ENCODE measurements at regions not wholly inside any gene's neighbourhood (a gene's known extent, or its start where the extent isn't known, plus 50 kb on each side); places are given as distances from the start of the nearest gene placed in this dataset.

DNA sequence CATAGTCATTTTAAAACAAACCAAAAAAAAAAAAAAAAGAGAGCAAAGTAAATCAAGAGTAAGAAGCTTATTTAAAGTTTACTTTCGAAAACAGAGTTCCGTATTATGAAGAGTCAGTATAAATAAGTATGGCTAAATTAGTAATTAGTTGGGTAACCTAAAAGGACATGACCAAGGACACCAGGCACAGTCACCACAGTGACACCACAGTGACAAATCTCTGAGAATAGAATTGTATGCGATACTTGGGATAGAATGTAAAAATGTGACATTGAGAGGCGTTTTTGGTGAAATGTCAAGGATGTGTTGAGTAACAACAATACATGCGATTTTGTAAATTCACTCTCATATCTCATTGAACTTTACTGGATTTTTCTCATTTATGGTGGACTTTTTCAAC, 150.9 kb upstream of the SPEF2 start:
- no peak overlapping the region for H3K4me3 ChIP-seq (ENCODE audit: insufficient read depth, low read depth, low read length, poor library complexity, severe bottlenecking)
- no peaks in the 10 kb centered on the region for H3K36me3 ChIP-seq (ENCODE audit: control insufficient read depth, insufficient read depth, low read length)
- no peaks in the 10 kb centered on the region for H3K27me3 ChIP-seq (replicated peaks; ENCODE audit: control insufficient read depth, insufficient read depth, low read length, poor library complexity, severe bottlenecking)
- H3K9me3 ChIP-seq (ENCODE audit: control insufficient read depth, low read length) = no peaks in the 10 kb centered on the region
- no peaks in the 10 kb centered on the region for H3K4me1 ChIP-seq (ENCODE audit: control insufficient read depth, insufficient read depth, low read length, poor library complexity, severe bottlenecking)
- H3K27ac ChIP-seq (ENCODE audit: insufficient read depth, low read length, poor library complexity, severe bottlenecking) = no peak overlapping the region
- DNase-seq = no peak

DNA sequence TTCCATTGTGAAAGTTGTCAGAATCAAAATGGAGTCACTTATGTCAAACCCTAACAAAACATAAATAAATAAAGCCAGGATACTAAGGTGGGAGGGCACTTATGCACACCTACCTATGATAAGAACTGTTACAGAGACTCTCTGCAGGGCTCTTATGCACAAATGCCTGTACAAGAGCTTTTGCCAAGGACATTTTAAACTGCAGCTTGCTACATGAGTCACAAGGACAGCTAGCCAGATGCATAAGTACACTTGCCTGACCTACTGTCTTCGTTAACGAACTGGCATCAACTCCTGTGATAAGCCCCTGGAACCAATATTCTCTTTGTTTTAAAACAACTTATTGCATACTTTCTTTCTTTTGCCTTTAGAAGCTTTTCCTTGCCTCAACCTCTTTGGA, 152.9 kb upstream of the SPEF2 start:
- Histone ChIP-seq H3K36me3 (ENCODE audit: control insufficient read depth, insufficient read depth, low read length) (no peaks in the 10 kb centered on the region), H3K9me3 (ENCODE audit: control insufficient read depth, low read length) (no peaks in the 10 kb centered on the region), H3K27me3 (replicated peaks; ENCODE audit: control insufficient read depth, insufficient read depth, low read length, poor library complexity, severe bottlenecking) (no peaks in the 10 kb centered on the region), H3K4me1 (ENCODE audit: control insufficient read depth, insufficient read depth, low read length, poor library complexity, severe bottlenecking) (no peaks in the 10 kb centered on the region), H3K27ac (ENCODE audit: insufficient read depth, low read length, poor library complexity, severe bottlenecking) (no peak overlapping the region), H3K4me3 (ENCODE audit: insufficient read depth, low read depth, low read length, poor library complexity, severe bottlenecking) (no peak overlapping the region)
- DNase-seq = no peak

DNA sequence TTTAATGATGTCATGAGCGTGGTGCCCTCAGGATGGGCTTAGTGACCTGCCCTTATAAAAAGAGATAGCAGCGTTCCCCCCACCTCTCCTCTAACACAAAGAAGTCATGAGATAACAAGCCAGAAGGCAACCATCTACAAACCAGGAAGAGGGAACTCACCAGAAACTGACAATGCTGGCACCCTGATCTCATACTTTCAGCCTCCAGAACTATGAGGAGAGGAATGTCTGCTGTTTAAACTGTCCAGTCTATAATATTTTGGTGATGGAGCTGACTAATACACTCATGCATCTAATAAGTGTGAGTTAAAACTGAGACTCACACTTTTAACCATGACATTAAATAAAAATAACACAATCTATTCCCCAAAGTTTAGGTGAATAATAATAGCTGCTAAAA, 156.1 kb upstream of the SPEF2 start:
- Histone ChIP-seq H3K4me3 (ENCODE audit: insufficient read depth, low read depth, low read length, poor library complexity, severe bottlenecking) (no peak overlapping the region), H3K4me1 (ENCODE audit: control insufficient read depth, insufficient read depth, low read length, poor library complexity, severe bottlenecking) (no peaks in the 10 kb centered on the region), H3K27me3 (replicated peaks; ENCODE audit: control insufficient read depth, insufficient read depth, low read length, poor library complexity, severe bottlenecking) (no peaks in the 10 kb centered on the region), H3K9me3 (ENCODE audit: control insufficient read depth, low read length) (no peaks in the 10 kb centered on the region), H3K36me3 (ENCODE audit: control insufficient read depth, insufficient read depth, low read length) (no peaks in the 10 kb centered on the region), H3K27ac (ENCODE audit: insufficient read depth, low read length, poor library complexity, severe bottlenecking) (no peak overlapping the region)
- DNase-seq = no peak

GRCh38 chr5:35458824-35459207, 158.8 kb upstream of the SPEF2 start:
- H3K4me3 ChIP-seq (ENCODE audit: insufficient read depth, low read depth, low read length, poor library complexity, severe bottlenecking) = no peak overlapping the region
- no peaks in the 10 kb centered on the region for H3K27me3 ChIP-seq (replicated peaks; ENCODE audit: control insufficient read depth, insufficient read depth, low read length, poor library complexity, severe bottlenecking)
- H3K4me1 ChIP-seq (ENCODE audit: control insufficient read depth, insufficient read depth, low read length, poor library complexity, severe bottlenecking) = no peaks in the 10 kb centered on the region
- no peak overlapping the region for H3K27ac ChIP-seq (ENCODE audit: insufficient read depth, low read length, poor library complexity, severe bottlenecking)
- no peaks in the 10 kb centered on the region for H3K36me3 ChIP-seq (ENCODE audit: control insufficient read depth, insufficient read depth, low read length)
- no peak for DNase-seq
- no peaks in the 10 kb centered on the region for H3K9me3 ChIP-seq (ENCODE audit: control insufficient read depth, low read length)

GRCh38 chr5:35457912-35458823, 159.5 kb upstream of the SPEF2 start:
- Histone ChIP-seq H3K4me3 (ENCODE audit: insufficient read depth, low read depth, low read length, poor library complexity, severe bottlenecking) (no peak overlapping the region), H3K4me1 (ENCODE audit: control insufficient read depth, insufficient read depth, low read length, poor library complexity, severe bottlenecking) (no peaks in the 10 kb centered on the region), H3K9me3 (ENCODE audit: control insufficient read depth, low read length) (no peaks in the 10 kb centered on the region), H3K36me3 (ENCODE audit: control insufficient read depth, insufficient read depth, low read length) (no peaks in the 10 kb centered on the region), H3K27me3 (replicated peaks; ENCODE audit: control insufficient read depth, insufficient read depth, low read length, poor library complexity, severe bottlenecking) (no peaks in the 10 kb centered on the region), H3K27ac (ENCODE audit: insufficient read depth, low read length, poor library complexity, severe bottlenecking) (no peak overlapping the region)
- no peak for DNase-seq

DNA sequence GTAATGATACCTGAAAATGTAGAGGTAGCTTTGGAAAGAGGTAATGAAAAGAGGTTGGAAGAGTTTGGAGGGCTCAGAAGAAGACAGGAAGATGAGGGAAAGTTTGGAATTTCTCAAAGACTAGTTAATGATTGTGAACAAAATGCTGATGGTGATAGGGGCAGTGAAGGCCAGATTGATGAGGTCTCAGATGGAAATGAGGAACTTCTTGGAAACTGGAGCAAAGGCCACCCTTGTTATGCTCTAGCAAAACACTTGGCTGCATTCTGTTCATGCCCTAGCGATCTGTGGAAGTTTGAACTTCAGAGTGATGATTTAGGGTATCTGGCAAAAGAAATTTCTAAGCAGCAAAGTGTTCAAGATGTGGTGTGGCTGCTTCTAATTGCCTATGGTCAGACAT, 161.2 kb upstream of the SPEF2 start:
- no peak overlapping the region for H3K4me3 ChIP-seq (ENCODE audit: insufficient read depth, low read depth, low read length, poor library complexity, severe bottlenecking)
- no peaks in the 10 kb centered on the region for H3K9me3 ChIP-seq (ENCODE audit: control insufficient read depth, low read length)
- no peaks in the 10 kb centered on the region for H3K4me1 ChIP-seq (ENCODE audit: control insufficient read depth, insufficient read depth, low read length, poor library complexity, severe bottlenecking)
- no peaks in the 10 kb centered on the region for H3K36me3 ChIP-seq (ENCODE audit: control insufficient read depth, insufficient read depth, low read length)
- H3K27me3 ChIP-seq (replicated peaks; ENCODE audit: control insufficient read depth, insufficient read depth, low read length, poor library complexity, severe bottlenecking) = no peaks in the 10 kb centered on the region
- DNase-seq = no peak
- no peak overlapping the region for H3K27ac ChIP-seq (ENCODE audit: insufficient read depth, low read length, poor library complexity, severe bottlenecking)

GRCh38 chr5:35454011-35454525, 163.6 kb upstream of the SPEF2 start:
- no peaks in the 10 kb centered on the region for H3K36me3 ChIP-seq (ENCODE audit: control insufficient read depth, insufficient read depth, low read length)
- no peak overlapping the region for H3K4me3 ChIP-seq (ENCODE audit: insufficient read depth, low read depth, low read length, poor library complexity, severe bottlenecking)
- H3K27me3 ChIP-seq (replicated peaks; ENCODE audit: control insufficient read depth, insufficient read depth, low read length, poor library complexity, severe bottlenecking) = no peaks in the 10 kb centered on the region
- no peak for DNase-seq
- H3K9me3 ChIP-seq (ENCODE audit: control insufficient read depth, low read length) = no peaks in the 10 kb centered on the region
- H3K4me1 ChIP-seq (ENCODE audit: control insufficient read depth, insufficient read depth, low read length, poor library complexity, severe bottlenecking) = no peaks in the 10 kb centered on the region
- no peak overlapping the region for H3K27ac ChIP-seq (ENCODE audit: insufficient read depth, low read length, poor library complexity, severe bottlenecking)

GRCh38 chr5:35443803-35444595, 173.7 kb upstream of the SPEF2 start:
- Histone ChIP-seq H3K4me3 (ENCODE audit: insufficient read depth, low read depth, low read length, poor library complexity, severe bottlenecking) (no peak overlapping the region), H3K4me1 (ENCODE audit: control insufficient read depth, insufficient read depth, low read length, poor library complexity, severe bottlenecking) (no peaks in the 10 kb centered on the region), H3K27me3 (replicated peaks; ENCODE audit: control insufficient read depth, insufficient read depth, low read length, poor library complexity, severe bottlenecking) (no peaks in the 10 kb centered on the region), H3K27ac (ENCODE audit: insufficient read depth, low read length, poor library complexity, severe bottlenecking) (no peak overlapping the region), H3K9me3 (ENCODE audit: control insufficient read depth, low read length) (no peaks in the 10 kb centered on the region), H3K36me3 (ENCODE audit: control insufficient read depth, insufficient read depth, low read length) (no peaks in the 10 kb centered on the region)
- DNase-seq = no peak

- no peaks in the 10 kb centered on the region for H3K9me3 ChIP-seq (ENCODE audit: control insufficient read depth, low read length)
- DNase-seq = no peak
- no peak overlapping the region for H3K27ac ChIP-seq (ENCODE audit: insufficient read depth, low read length, poor library complexity, severe bottlenecking)
- H3K36me3 ChIP-seq (ENCODE audit: control insufficient read depth, insufficient read depth, low read length) = no peaks in the 10 kb centered on the region
- H3K4me3 ChIP-seq (ENCODE audit: insufficient read depth, low read depth, low read length, poor library complexity, severe bottlenecking) = no peak overlapping the region
- H3K4me1 ChIP-seq (ENCODE audit: control insufficient read depth, insufficient read depth, low read length, poor library complexity, severe bottlenecking) = no peaks in the 10 kb centered on the region
- no peaks in the 10 kb centered on the region for H3K27me3 ChIP-seq (replicated peaks; ENCODE audit: control insufficient read depth, insufficient read depth, low read length, poor library complexity, severe bottlenecking)
Measured at GRCh38 chr5:35442885-35443639, 174.6 kb upstream of the SPEF2 start.
